HCT116 (cell line): ENCODE measurements at regions not wholly inside any gene's neighbourhood (a gene's known extent, or its start where the extent isn't known, plus 50 kb on each side); places are given as distances from the start of the nearest gene placed in this dataset.

Source experiments
- ATAC-seq: fragments of 200-7000 bp; cut with Tn5 transposase; 2 replicates; pipeline ENCODE4 v1.9.1; 2020; ENCODE audit warnings: mild to moderate bottlenecking, moderate library complexity
- BruUV-seq: library from RNA; stranded (reverse); fragments of 400-500 nt; replicated peaks from 2 replicates; lab custom pipeline; 2021; lab: Mats Ljungman, UMichigan
- CTCF ChIA-PET: fragments of 300-600 bp; sonication (Branson Sonifier 250); formaldehyde crosslinking; loops from one replicate; lab custom pipeline; 2021; ENCODE audit warnings: antibody characterized with exemption; lab: Charles Lee
- POLR2A ChIA-PET: fragments of 300-600, 350-600 bp; sonication (Branson Sonifier 250); formaldehyde crosslinking; loops from one replicate; lab custom pipeline; 2021; ENCODE audit warnings: antibody characterized with exemption; lab: Charles Lee
- RAD21 ChIA-PET, 2 experiments: fragments of 300-600 bp; sonication (Branson Sonifier 250); formaldehyde crosslinking; loops; one replicate each; lab custom pipeline; 2023; ENCODE audit warnings: low total read pairs in 2 of 2; ENCODE audit not compliant: uncharacterized antibody in 2 of 2, unreplicated experiment in 2 of 2, low non-redundant PET in 1 of 2; lab: Charles Lee
- DNase-seq: peaks from one replicate; pipeline ENCODE4 v3.0.0-alpha.2; 2010; ENCODE audit warnings: low read depth, low spot score
- H2AFZ ChIP-seq: fragments of 200-600 bp; shearing (Covaris generic), sonication (generic); 2 replicates; pipeline ENCODE4 v1.6.1; 2017; ENCODE audit warnings: low read depth, mixed run types, mixed read lengths, antibody characterized with exemption, low read length; ENCODE audit not compliant: poor library complexity, severe bottlenecking
- H3K27ac ChIP-seq: 2 replicates; pipeline ENCODE4 v1.5.1; 2012; ENCODE audit warnings: low read depth, low read length
- H3K27me3 ChIP-seq: fragments of 200-600 bp; sonication (generic); 2 replicates; pipeline ENCODE4 v1.6.1; 2016; ENCODE audit warnings: mixed run types, low read length, mixed read lengths; ENCODE audit not compliant: insufficient read depth
- H3K36me3 ChIP-seq, 2 experiments: fragments of 200-500 bp in 1 of 2; fragments of 200-600 bp in 1 of 2; sonication (Bioruptor generic) in 1 of 2; sonication (generic) in 1 of 2; 2 replicates each; pipeline versions ENCODE4 v1.5.1 to v1.6.1; 2014 to 2016; ENCODE audit warnings: low read length in 2 of 2, inconsistent platforms in 1 of 2, mixed read lengths in 1 of 2, mixed run types in 1 of 2; ENCODE audit not compliant: insufficient read depth in 2 of 2, control insufficient read depth in 1 of 2
- H3K4me1 ChIP-seq, 2 experiments: fragments of 200-600 bp in 1 of 2; sonication (generic) in 1 of 2; 2 replicates each; pipeline versions ENCODE4 v1.5.1 to v1.6.1; 2012 to 2017; ENCODE audit warnings: low read length in 2 of 2, inconsistent platforms in 1 of 2, mild to moderate bottlenecking in 1 of 2, mixed read lengths in 1 of 2, mixed run types in 1 of 2, moderate library complexity in 1 of 2; ENCODE audit not compliant: insufficient read depth in 2 of 2, control insufficient read depth in 1 of 2
- H3K4me2 ChIP-seq: fragments of 200-600 bp; sonication (generic); 2 replicates; pipeline ENCODE4 v1.6.1; 2017; ENCODE audit warnings: mixed run types, low read length, mixed read lengths
- H3K4me3 ChIP-seq, 2 experiments: fragments of 200-600 bp in 1 of 2; sonication (generic) in 1 of 2; replicated peaks in 1 of 2; 2 replicates each; pipeline ENCODE4 v1.5.1; 2011 to 2016; ENCODE audit warnings: low read length in 2 of 2, control low read depth in 1 of 2, low read depth in 1 of 2, mild to moderate bottlenecking in 1 of 2, mixed read lengths in 1 of 2, mixed run types in 1 of 2
- H3K79me2 ChIP-seq: fragments of 200-600 bp; sonication (generic); 2 replicates; pipeline ENCODE4 v1.6.1; 2017; ENCODE audit warnings: mild to moderate bottlenecking, mixed run types, low read length, moderate library complexity, mixed read lengths; ENCODE audit not compliant: insufficient read depth
- H3K9ac ChIP-seq: fragments of 200-600 bp; sonication (generic); 2 replicates; pipeline ENCODE4 v1.6.1; 2016; ENCODE audit warnings: low read length, mixed read lengths
- H3K9me2 ChIP-seq: fragments of 200-600 bp; sonication (generic), shearing (Covaris generic); 2 replicates; pipeline ENCODE4 v1.6.1; 2017; ENCODE audit warnings: mixed run types, mild to moderate bottlenecking, moderate library complexity; ENCODE audit not compliant: insufficient read depth
- H3K9me3 ChIP-seq, 2 experiments: fragments of 200-500 bp in 1 of 2; fragments of 200-600 bp in 1 of 2; sonication (Bioruptor generic) in 1 of 2; sonication (generic) in 1 of 2; 2 replicates each; pipeline ENCODE4 v1.6.1; 2014 to 2017; ENCODE audit warnings: low read length in 2 of 2, mixed read lengths in 2 of 2, inconsistent platforms in 1 of 2, low read depth in 1 of 2, mild to moderate bottlenecking in 1 of 2, mixed run types in 1 of 2, moderate library complexity in 1 of 2; ENCODE audit not compliant: control insufficient read depth in 1 of 2, insufficient read depth in 1 of 2
- H4K20me1 ChIP-seq: fragments of 200-600 bp; sonication (generic), shearing (Covaris generic); 2 replicates; pipeline ENCODE4 v1.6.1; 2017; ENCODE audit warnings: mixed run types, mild to moderate bottlenecking, moderate library complexity; ENCODE audit not compliant: insufficient read depth
- ATF3 ChIP-seq: IDR thresholded peaks from 2 replicates; pipeline ENCODE4 v1.6.1; 2012
- CEBPB ChIP-seq: IDR thresholded peaks from 2 replicates; pipeline ENCODE4 v1.6.1; 2012; ENCODE audit warnings: low read depth
- CTCF ChIP-seq, 3 experiments: fragments of 200-600 bp in 1 of 3; sonication (generic) in 1 of 3; IDR thresholded peaks in 2 of 3; conservative IDR thresholded peaks in 1 of 3; 2 replicates each; pipeline ENCODE4 v1.5.1; 2012 to 2017; ENCODE audit warnings: low read depth in 2 of 3, low read length in 2 of 3, antibody characterized with exemption in 1 of 3, borderline replicate concordance in 1 of 3, control low read depth in 1 of 3, mild to moderate bottlenecking in 1 of 3, mixed read lengths in 1 of 3, mixed run types in 1 of 3, moderate library complexity in 1 of 3; ENCODE audit not compliant: insufficient read depth in 1 of 3
- EGR1 ChIP-seq: IDR thresholded peaks from 2 replicates; pipeline ENCODE4 v1.6.1; 2012; ENCODE audit warnings: low read depth
- EZH2 ChIP-seq: fragments of 200-600 bp; sonication (generic); IDR thresholded peaks from 2 replicates; pipeline ENCODE4 v1.6.1; 2017; ENCODE audit warnings: antibody characterized with exemption, mixed run types
- FOSL1 ChIP-seq: IDR thresholded peaks from 2 replicates; pipeline ENCODE4 v1.6.1; 2012; ENCODE audit warnings: low read depth
- POLR2AphosphoS5 ChIP-seq: IDR thresholded peaks from 2 replicates; pipeline ENCODE4 v1.6.1; 2011; ENCODE audit warnings: mild to moderate bottlenecking, low read depth, low read length, moderate library complexity
- RAD21 ChIP-seq: IDR thresholded peaks from 2 replicates; pipeline ENCODE4 v1.6.1; 2012; ENCODE audit warnings: low read depth, mild to moderate bottlenecking
- REST ChIP-seq: IDR thresholded peaks from 2 replicates; pipeline ENCODE4 v1.6.1; 2012; ENCODE audit warnings: low read depth
- SIN3A ChIP-seq: IDR thresholded peaks from 2 replicates; pipeline ENCODE4 v1.6.1; 2012; ENCODE audit warnings: low read depth
- SRF ChIP-seq: IDR thresholded peaks from 2 replicates; pipeline ENCODE4 v1.6.1; 2012; ENCODE audit warnings: low read depth
- TCF7L2 ChIP-seq: IDR thresholded peaks from 2 replicates; pipeline ENCODE4 v1.7.0; 2011; ENCODE audit warnings: borderline replicate concordance, inconsistent platforms; ENCODE audit not compliant: insufficient read depth, insufficient read length; ENCODE audit errors: extremely low read depth
- ZFX ChIP-seq: fragments of 450-650 bp; IDR thresholded peaks from 2 replicates; pipeline ENCODE4 v1.6.1; 2017
- ZNF274 ChIP-seq: fragments of 200-500 bp; sonication (Bioruptor generic); IDR thresholded peaks from 2 replicates; pipeline ENCODE4 v1.6.1; 2014; ENCODE audit warnings: mild to moderate bottlenecking, low read depth, low read length, inconsistent platforms
- intact Hi-C: fragments of 100-400 bp; cut with micrococcal nuclease; formaldehyde crosslinking; loops from 2 replicates; pipeline ENCODE4 v1.10.0; 2022
- TF ChIP-seq, protein P1 (sequence below): IDR thresholded peaks from 2 replicates; pipeline ENCODE4 v1.6.1; 2011; ENCODE audit warnings: mild to moderate bottlenecking, low read length, moderate library complexity; ENCODE audit not compliant: insufficient replicate concordance; ENCODE audit errors: extremely low read depth
- TF ChIP-seq, protein P2 (sequence below): IDR thresholded peaks from 2 replicates; pipeline ENCODE4 v1.6.1; 2012

DNA sequence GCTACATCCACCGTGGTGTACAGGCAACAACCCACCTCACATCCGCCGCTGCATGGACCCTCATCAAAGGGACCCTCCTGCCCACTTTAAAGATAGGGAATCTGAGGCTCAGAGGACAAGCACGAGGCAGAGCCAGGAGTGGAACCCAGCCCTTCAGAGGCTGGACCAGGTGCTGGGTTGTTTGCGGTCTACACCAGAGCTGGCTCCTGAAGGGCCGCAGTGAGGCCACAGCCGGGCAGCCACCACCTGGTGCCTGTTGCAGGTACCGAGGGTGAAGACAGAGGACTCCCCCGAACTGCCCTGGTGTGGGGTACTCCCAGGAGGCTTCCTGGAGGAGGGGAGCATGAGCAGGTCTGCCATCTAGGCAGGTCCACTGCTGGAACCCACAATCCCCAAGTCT lies 78.8 kb downstream of the DHCR7 start (continued):
- TF ChIP-seq, protein P1, sequence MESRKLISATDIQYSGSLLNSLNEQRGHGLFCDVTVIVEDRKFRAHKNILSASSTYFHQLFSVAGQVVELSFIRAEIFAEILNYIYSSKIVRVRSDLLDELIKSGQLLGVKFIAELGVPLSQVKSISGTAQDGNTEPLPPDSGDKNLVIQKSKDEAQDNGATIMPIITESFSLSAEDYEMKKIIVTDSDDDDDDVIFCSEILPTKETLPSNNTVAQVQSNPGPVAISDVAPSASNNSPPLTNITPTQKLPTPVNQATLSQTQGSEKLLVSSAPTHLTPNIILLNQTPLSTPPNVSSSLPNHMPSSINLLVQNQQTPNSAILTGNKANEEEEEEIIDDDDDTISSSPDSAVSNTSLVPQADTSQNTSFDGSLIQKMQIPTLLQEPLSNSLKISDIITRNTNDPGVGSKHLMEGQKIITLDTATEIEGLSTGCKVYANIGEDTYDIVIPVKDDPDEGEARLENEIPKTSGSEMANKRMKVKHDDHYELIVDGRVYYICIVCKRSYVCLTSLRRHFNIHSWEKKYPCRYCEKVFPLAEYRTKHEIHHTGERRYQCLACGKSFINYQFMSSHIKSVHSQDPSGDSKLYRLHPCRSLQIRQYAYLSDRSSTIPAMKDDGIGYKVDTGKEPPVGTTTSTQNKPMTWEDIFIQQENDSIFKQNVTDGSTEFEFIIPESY = no peak
- TF ChIP-seq EGR1 = no peak
- no peak for TF ChIP-seq FOSL1
- no peak for TF ChIP-seq ZNF274

DNA sequence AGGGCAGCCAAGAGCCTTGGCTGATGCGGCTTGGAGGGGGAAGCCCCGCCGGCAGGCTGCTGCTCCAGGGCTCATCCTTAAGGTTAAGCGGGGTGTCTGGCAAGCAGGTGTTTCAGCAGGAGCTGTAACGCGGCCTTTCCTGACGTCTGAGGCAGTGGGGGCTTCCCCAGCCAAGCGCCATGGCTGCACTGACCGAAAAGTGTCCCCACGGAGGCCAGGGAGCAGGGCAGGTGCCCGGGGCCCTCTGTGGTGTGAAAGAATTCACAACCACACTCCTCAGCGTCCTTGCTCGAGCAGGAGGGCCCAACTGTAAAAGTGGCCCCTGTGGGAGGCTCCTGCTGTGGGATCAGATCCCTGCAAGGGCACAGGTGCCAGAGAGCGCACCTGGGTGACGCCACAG lies 79.2 kb downstream of the DHCR7 start:
- ATAC-seq = no peak
- no peaks in the 10 kb centered on the region for H4K20me1 ChIP-seq
- no TSS peak for BruUV-seq
- H3K9ac ChIP-seq = no peak overlapping the region
- POLR2A ChIA-PET = no interaction called here
- no peak overlapping the region for H3K4me3 ChIP-seq
- no peaks in the 10 kb centered on the region for H3K27me3 ChIP-seq
- H3K36me3 ChIP-seq = no peaks in the 10 kb centered on the region
- no peaks in the 10 kb centered on the region for H3K9me3 ChIP-seq
- no peak overlapping the region for H3K27ac ChIP-seq
- intact Hi-C loops = no loop called here
- TF ChIP-seq ZFX = no peak
- TF ChIP-seq EZH2 = no peak
- no peak for TF ChIP-seq ZNF274
- TF ChIP-seq SIN3A = no peak
- no peak for TF ChIP-seq ATF3
- no peak for TF ChIP-seq POLR2AphosphoS5
- no peak for TF ChIP-seq CTCF (IDR thresholded peaks at IDR 0.05 in 2 of 3, conservative IDR thresholded peaks at IDR 0.05 in 1 of 3; ENCODE audit: borderline replicate concordance in 1 of 3, insufficient read depth in 1 of 3, low read depth in 2 of 3, low read length in 2 of 3)
- TF ChIP-seq RAD21 = no peak
- TF ChIP-seq REST = no peak
- no peak for TF ChIP-seq SRF
- TF ChIP-seq FOSL1 = no peak
- no peak for TF ChIP-seq CEBPB
- TF ChIP-seq, protein P2, sequence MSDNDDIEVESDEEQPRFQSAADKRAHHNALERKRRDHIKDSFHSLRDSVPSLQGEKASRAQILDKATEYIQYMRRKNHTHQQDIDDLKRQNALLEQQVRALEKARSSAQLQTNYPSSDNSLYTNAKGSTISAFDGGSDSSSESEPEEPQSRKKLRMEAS = no peak
- TF ChIP-seq TCF7L2 = no peak
- TF ChIP-seq, all 23 proteins: peak for 0
- Histone ChIP-seq H3K4me1 (no peaks in the 10 kb centered on the region), H3K79me2 (no peaks in the 10 kb centered on the region), H3K9me2 (no peaks in the 10 kb centered on the region), H3K4me2 (no peak overlapping the region), H2AFZ (no peak overlapping the region)
- RAD21 ChIA-PET = no interaction called here
- DNase-seq = no peak
- CTCF ChIA-PET = no interaction called here
